Body of pancreas (tissue), 4 donors: ENCODE measurements at regions not wholly inside any gene's neighbourhood (a gene's known extent, or its start where the extent isn't known, plus 50 kb on each side); places are given as distances from the start of the nearest gene placed in this dataset.

Experiments
- POLR2A ChIP-seq, 3 donors: fragments of 450-650 bp; IDR thresholded peaks; one replicate each; pipeline ENCODE4 v1.6.1; 2016; ENCODE audit warnings: antibody characterized with exemption in 3 of 3, mild to moderate bottlenecking in 2 of 3
- TF ChIP-seq, protein P1 (sequence below), 7 experiments: fragments of 450-650 bp in 4 of 7; fragments of 200-600 bp in 3 of 7; sonication (generic) in 3 of 7; IDR thresholded peaks; one replicate each; pipeline ENCODE4 v1.5.1; 2016 to 2019; ENCODE audit warnings: antibody characterized with exemption in 7 of 7

DNA sequence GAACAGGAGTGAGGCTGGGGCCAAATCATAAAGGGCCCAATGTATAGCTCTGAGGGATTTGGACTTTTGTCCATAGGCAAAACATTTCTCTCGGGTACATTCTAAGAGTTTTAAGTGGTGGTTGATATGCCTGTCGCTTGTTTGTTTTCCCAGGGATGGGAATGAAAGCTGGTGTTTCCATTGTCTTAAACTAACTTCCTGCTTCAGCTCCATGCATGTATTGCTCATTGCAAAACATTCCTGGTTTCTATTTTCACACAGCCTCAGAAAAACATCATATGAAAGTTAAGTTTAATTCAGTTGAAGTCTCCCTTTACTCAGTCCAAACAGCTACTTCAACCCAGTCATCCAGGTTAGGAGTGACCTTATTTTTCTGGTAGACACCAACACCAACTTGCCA, 235.0 kb downstream of the ACTL7B start:
- no peak for TF ChIP-seq POLR2A (IDR thresholded peaks at IDR 0.05)
- TF ChIP-seq, protein P1, sequence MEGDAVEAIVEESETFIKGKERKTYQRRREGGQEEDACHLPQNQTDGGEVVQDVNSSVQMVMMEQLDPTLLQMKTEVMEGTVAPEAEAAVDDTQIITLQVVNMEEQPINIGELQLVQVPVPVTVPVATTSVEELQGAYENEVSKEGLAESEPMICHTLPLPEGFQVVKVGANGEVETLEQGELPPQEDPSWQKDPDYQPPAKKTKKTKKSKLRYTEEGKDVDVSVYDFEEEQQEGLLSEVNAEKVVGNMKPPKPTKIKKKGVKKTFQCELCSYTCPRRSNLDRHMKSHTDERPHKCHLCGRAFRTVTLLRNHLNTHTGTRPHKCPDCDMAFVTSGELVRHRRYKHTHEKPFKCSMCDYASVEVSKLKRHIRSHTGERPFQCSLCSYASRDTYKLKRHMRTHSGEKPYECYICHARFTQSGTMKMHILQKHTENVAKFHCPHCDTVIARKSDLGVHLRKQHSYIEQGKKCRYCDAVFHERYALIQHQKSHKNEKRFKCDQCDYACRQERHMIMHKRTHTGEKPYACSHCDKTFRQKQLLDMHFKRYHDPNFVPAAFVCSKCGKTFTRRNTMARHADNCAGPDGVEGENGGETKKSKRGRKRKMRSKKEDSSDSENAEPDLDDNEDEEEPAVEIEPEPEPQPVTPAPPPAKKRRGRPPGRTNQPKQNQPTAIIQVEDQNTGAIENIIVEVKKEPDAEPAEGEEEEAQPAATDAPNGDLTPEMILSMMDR (IDR thresholded peaks at IDR 0.05), result no peak
